Hepatocyte (in vitro differentiated cells): ENCODE measurements at regions not wholly inside any gene's neighbourhood (a gene's known extent, or its start where the extent isn't known, plus 50 kb on each side); places are given as distances from the start of the nearest gene placed in this dataset.

ENCODE experiments used
- DNase-seq: peaks from one replicate; pipeline ENCODE4 v3.0.0-alpha.2; 2016; ENCODE audit warnings: low spot score
- H2AFZ ChIP-seq: fragments of 200-600 bp; sonication (generic); 2 replicates; pipeline ENCODE4 v1.6.0; 2016; ENCODE audit warnings: antibody characterized with exemption, mild to moderate bottlenecking
- H3K27ac ChIP-seq: fragments of 200-600 bp; sonication (generic); 2 replicates; pipeline ENCODE4 v1.5.1; 2016; ENCODE audit warnings: mild to moderate bottlenecking
- H3K27me3 ChIP-seq: fragments of 200-600 bp; sonication (generic); 2 replicates; pipeline ENCODE4 v1.6.1; 2016
- H3K36me3 ChIP-seq: fragments of 200-600 bp; sonication (generic); replicated peaks from 2 replicates; pipeline ENCODE4 v1.5.1; 2016; ENCODE audit warnings: low read depth; ENCODE audit not compliant: insufficient read depth
- H3K4me1 ChIP-seq: fragments of 200-600 bp; sonication (generic); 2 replicates; pipeline ENCODE4 v1.5.1; 2016; ENCODE audit warnings: mild to moderate bottlenecking, moderate library complexity; ENCODE audit not compliant: insufficient read depth
- H3K4me2 ChIP-seq: fragments of 200-600 bp; sonication (generic); 2 replicates; pipeline ENCODE4 v1.6.0; 2016
- H3K4me3 ChIP-seq: fragments of 200-600 bp; sonication (generic); 2 replicates; pipeline ENCODE4 v1.5.1; 2016; ENCODE audit warnings: mild to moderate bottlenecking
- H3K79me2 ChIP-seq: fragments of 200-600 bp; sonication (generic); 2 replicates; pipeline ENCODE4 v1.6.0; 2017; ENCODE audit warnings: mild to moderate bottlenecking
- H3K9me2 ChIP-seq: fragments of 200-600 bp; sonication (generic); replicated peaks from 2 replicates; pipeline ENCODE4 v1.6.0; 2017; ENCODE audit warnings: mild to moderate bottlenecking; ENCODE audit not compliant: insufficient read depth
- H3K9me3 ChIP-seq: fragments of 200-600 bp; sonication (generic); 2 replicates; pipeline ENCODE4 v1.5.1; 2016; ENCODE audit warnings: low read depth, mild to moderate bottlenecking
- H4K20me1 ChIP-seq: fragments of 200-600 bp; sonication (generic); 2 replicates; pipeline ENCODE4 v1.6.0; 2016; ENCODE audit warnings: mild to moderate bottlenecking; ENCODE audit not compliant: insufficient read depth, poor library complexity, severe bottlenecking
- EZH2 ChIP-seq: fragments of 200-600 bp; sonication (generic); IDR thresholded peaks from 2 replicates; pipeline ENCODE4 v1.6.1; 2016; ENCODE audit warnings: antibody characterized with exemption, mild to moderate bottlenecking, borderline replicate concordance
- EZH2phosphoT487 ChIP-seq: fragments of 200-600 bp; sonication (generic); IDR thresholded peaks from one replicate; pipeline ENCODE4 v1.6.1; 2018; ENCODE audit warnings: antibody characterized with exemption, mild to moderate bottlenecking, low read depth, moderate library complexity; ENCODE audit not compliant: unreplicated experiment, severe bottlenecking
- WGBS: methylation state at CpG from one replicate; pipeline ENCODE4 v1.1.6; 2016; ENCODE audit warnings: low lambda C conversion rate; ENCODE audit errors: missing lambda C conversion rate; 5-methylcytosine and 5-hydroxymethylcytosine counted together
- TF ChIP-seq, protein P1 (sequence below): fragments of 200-600 bp; sonication (generic); IDR thresholded peaks from 2 replicates; pipeline ENCODE4 v1.5.1; 2016; ENCODE audit warnings: antibody characterized with exemption, mild to moderate bottlenecking; ENCODE audit not compliant: poor library complexity

GRCh38 chr11:71341173-71341572, 88.8 kb upstream of the SHANK2 start:
- Histone ChIP-seq H3K4me1 (peaks cover 23% of the 10 kb centered on the region), H3K9me3 (no peaks in the 10 kb centered on the region), H3K27ac (no peak overlapping the region), H4K20me1 (no peaks in the 10 kb centered on the region), H3K9me2 (no peaks in the 10 kb centered on the region), H2AFZ (no peak overlapping the region), H3K36me3 (no peaks in the 10 kb centered on the region), H3K79me2 (no peaks in the 10 kb centered on the region), H3K27me3 (no peaks in the 10 kb centered on the region), H3K4me3 (no peak overlapping the region), H3K4me2 (no peak overlapping the region)
- 95% methylated on average over 8 of the region's 8 CpGs for WGBS
- DNase-seq, result no peak
- TF ChIP-seq, protein P1, sequence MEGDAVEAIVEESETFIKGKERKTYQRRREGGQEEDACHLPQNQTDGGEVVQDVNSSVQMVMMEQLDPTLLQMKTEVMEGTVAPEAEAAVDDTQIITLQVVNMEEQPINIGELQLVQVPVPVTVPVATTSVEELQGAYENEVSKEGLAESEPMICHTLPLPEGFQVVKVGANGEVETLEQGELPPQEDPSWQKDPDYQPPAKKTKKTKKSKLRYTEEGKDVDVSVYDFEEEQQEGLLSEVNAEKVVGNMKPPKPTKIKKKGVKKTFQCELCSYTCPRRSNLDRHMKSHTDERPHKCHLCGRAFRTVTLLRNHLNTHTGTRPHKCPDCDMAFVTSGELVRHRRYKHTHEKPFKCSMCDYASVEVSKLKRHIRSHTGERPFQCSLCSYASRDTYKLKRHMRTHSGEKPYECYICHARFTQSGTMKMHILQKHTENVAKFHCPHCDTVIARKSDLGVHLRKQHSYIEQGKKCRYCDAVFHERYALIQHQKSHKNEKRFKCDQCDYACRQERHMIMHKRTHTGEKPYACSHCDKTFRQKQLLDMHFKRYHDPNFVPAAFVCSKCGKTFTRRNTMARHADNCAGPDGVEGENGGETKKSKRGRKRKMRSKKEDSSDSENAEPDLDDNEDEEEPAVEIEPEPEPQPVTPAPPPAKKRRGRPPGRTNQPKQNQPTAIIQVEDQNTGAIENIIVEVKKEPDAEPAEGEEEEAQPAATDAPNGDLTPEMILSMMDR, result no peak
- no peak for TF ChIP-seq EZH2

DNA sequence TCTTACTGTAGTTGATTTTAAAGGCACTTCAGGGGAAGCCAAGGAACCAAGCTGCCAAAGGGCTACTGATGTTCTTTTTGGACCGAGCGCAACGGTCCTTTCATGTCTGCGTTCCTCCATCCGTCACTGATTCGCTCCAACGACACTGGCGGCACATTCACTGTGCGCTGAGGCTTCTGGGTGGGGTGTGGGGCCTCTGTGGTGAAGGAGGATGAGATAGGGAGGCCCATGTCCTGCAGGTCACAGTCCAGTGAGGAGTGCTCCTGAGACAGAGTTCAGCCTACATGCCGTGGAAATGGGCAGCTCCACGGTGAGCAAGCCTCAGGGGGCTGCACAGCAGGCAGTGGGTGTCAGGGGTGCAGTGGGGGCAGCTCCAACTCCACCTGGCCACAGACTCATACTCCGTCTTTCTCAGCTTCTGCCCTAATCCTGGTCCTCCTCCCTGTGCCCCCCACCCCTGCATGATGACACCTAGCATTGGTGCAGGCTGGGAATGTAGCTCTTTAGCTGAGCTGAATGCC, 87.8 kb upstream of the SHANK2 start:
- Histone ChIP-seq H3K9me3 (no peaks in the 10 kb centered on the region), H3K4me2 (no peak overlapping the region)

DNA sequence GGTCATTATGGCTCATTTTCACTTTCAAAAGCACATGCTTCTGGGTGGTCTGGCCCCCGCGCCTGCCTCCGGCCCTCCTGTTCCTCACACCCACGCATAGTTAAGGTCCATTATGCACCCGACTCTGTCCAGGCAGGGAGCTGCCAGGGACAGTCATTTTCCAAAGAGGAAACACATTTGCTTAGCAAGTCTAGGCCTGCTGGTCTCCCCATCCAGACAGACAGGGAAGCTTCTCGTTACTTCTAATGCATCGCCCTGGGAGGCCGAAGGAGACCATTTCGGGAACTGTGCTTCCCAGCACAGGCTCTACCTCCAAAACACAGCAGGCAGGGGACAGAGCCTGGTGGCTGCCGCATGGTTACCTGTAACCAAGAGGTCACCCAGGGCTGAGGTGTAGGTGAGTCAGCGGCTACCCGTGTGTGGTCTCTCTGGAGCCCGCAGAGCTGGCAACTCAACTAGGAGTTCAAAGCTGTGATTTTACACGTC, 87.1 kb upstream of the SHANK2 start:
- no peak overlapping the region for H3K4me3 ChIP-seq
- H3K9me3 ChIP-seq, result no peaks in the 10 kb centered on the region
- no peak overlapping the region for H2AFZ ChIP-seq
- H3K4me1 ChIP-seq, result peaks cover 23% of the 10 kb centered on the region
- H4K20me1 ChIP-seq, result no peaks in the 10 kb centered on the region
- no peaks in the 10 kb centered on the region for H3K79me2 ChIP-seq
- no peak for TF ChIP-seq EZH2phosphoT487
- TF ChIP-seq, protein P1, result no peak
- no peak for TF ChIP-seq EZH2
- DNase-seq, result no peak
- peak overlapping the region; percentile 84 for H3K27ac ChIP-seq
- H3K4me2 ChIP-seq, result peak overlapping the region; percentile 50
- H3K36me3 ChIP-seq, result no peaks in the 10 kb centered on the region
- no peaks in the 10 kb centered on the region for H3K27me3 ChIP-seq
- WGBS, result 73% methylated on average over 14 of the region's 14 CpGs
- H3K9me2 ChIP-seq, result no peaks in the 10 kb centered on the region

More for the DNA sequence above, 87.8 kb upstream of the SHANK2 start:
- Histone ChIP-seq H3K36me3 (no peaks in the 10 kb centered on the region), H4K20me1 (no peaks in the 10 kb centered on the region), H2AFZ (no peak overlapping the region), H3K27ac (peak overlapping the region; percentile 84), H3K27me3 (no peaks in the 10 kb centered on the region), H3K79me2 (no peaks in the 10 kb centered on the region), H3K4me1 (peaks cover 23% of the 10 kb centered on the region), H3K9me2 (no peaks in the 10 kb centered on the region), H3K4me3 (no peak overlapping the region)
- DNase-seq, result no peak
- TF ChIP-seq EZH2phosphoT487, result no peak
- TF ChIP-seq, protein P1, result no peak
- no peak for TF ChIP-seq EZH2
- 86% methylated on average over 12 of the region's 12 CpGs for WGBS
